DOHH2 (cell line): ENCODE measurements at regions not wholly inside any gene's neighbourhood (a gene's known extent, or its start where the extent isn't known, plus 50 kb on each side); places are given as distances from the start of the nearest gene placed in this dataset.

Experiments used
- H3F3A ChIP-seq: fragments of 200-600 bp; sonication (generic), shearing (Covaris generic); 2 replicates; pipeline ENCODE4 v1.6.0; 2016; ENCODE audit warnings: antibody characterized with exemption, mild to moderate bottlenecking; ENCODE audit not compliant: control insufficient read depth, insufficient read depth
- H3K27ac ChIP-seq: fragments of 200-600 bp; sonication (generic); 2 replicates; pipeline ENCODE4 v1.5.1; 2014; ENCODE audit warnings: low read depth, mild to moderate bottlenecking, low read length, moderate library complexity
- H3K27me3 ChIP-seq: fragments of 200-600 bp; sonication (generic); 2 replicates; pipeline ENCODE4 v1.6.1; 2014; ENCODE audit warnings: mild to moderate bottlenecking, low read length, mixed read lengths; ENCODE audit not compliant: control insufficient read depth
- H3K36me3 ChIP-seq: fragments of 200-600 bp; sonication (generic); 2 replicates; pipeline ENCODE4 v1.6.1; 2014; ENCODE audit warnings: mild to moderate bottlenecking, low read length, moderate library complexity, mixed read lengths; ENCODE audit not compliant: control insufficient read depth
- H3K4me1 ChIP-seq: fragments of 200-600 bp; sonication (generic); 2 replicates; pipeline ENCODE4 v1.6.1; 2014; ENCODE audit warnings: mild to moderate bottlenecking, low read length, mixed read lengths; ENCODE audit not compliant: control insufficient read depth
- H3K4me2 ChIP-seq: fragments of 200-600 bp; sonication (generic); 2 replicates; pipeline ENCODE4 v1.6.0; 2014; ENCODE audit warnings: mild to moderate bottlenecking, low read length, moderate library complexity
- H3K4me3 ChIP-seq: fragments of 200-600 bp; sonication (generic); 2 replicates; pipeline ENCODE4 v1.5.1; 2014; ENCODE audit warnings: mild to moderate bottlenecking, low read length, mixed read lengths
- H3K79me2 ChIP-seq: fragments of 200-600 bp; sonication (generic); 2 replicates; pipeline ENCODE4 v1.6.1; 2014; ENCODE audit warnings: mild to moderate bottlenecking, low read length, mixed read lengths; ENCODE audit not compliant: control insufficient read depth
- H3K9me2 ChIP-seq: fragments of 200-600 bp; sonication (generic); replicated peaks from 2 replicates; pipeline ENCODE4 v1.6.1; 2014; ENCODE audit warnings: mild to moderate bottlenecking, low read length, mixed read lengths; ENCODE audit not compliant: control insufficient read depth
- H3K9me3 ChIP-seq: fragments of 200-600 bp; sonication (generic); 2 replicates; pipeline ENCODE4 v1.6.1; 2014; ENCODE audit warnings: antibody characterized with exemption, low read length, mixed read lengths; ENCODE audit not compliant: control insufficient read depth, insufficient read depth
- H4K20me1 ChIP-seq: fragments of 200-600 bp; sonication (generic); 2 replicates; pipeline ENCODE4 v1.6.0; 2014; ENCODE audit warnings: low read depth, mild to moderate bottlenecking, antibody characterized with exemption, low read length, moderate library complexity; ENCODE audit not compliant: control insufficient read depth, insufficient read depth
- EZH2phosphoT487 ChIP-seq: fragments of 200-600 bp; sonication (generic); IDR thresholded peaks from 2 replicates; pipeline ENCODE4 v1.6.1; 2017; ENCODE audit warnings: borderline replicate concordance, mild to moderate bottlenecking, antibody characterized with exemption, low read length, moderate library complexity, mixed read lengths
- TF ChIP-seq, protein P1 (sequence below): fragments of 200-600 bp; sonication (generic); IDR thresholded peaks from one replicate; pipeline ENCODE4 v1.5.1; 2014; ENCODE audit warnings: antibody characterized with exemption, mild to moderate bottlenecking, low read depth, low read length; ENCODE audit not compliant: poor library complexity, severe bottlenecking

- H3K9me3 ChIP-seq, result no peaks in the 10 kb centered on the region
- no peaks in the 10 kb centered on the region for H3K36me3 ChIP-seq
- H4K20me1 ChIP-seq, result no peaks in the 10 kb centered on the region
- no peak overlapping the region for H3K27ac ChIP-seq
- H3F3A ChIP-seq, result no peaks in the 10 kb centered on the region
- no peaks in the 10 kb centered on the region for H3K9me2 ChIP-seq
- no peaks in the 10 kb centered on the region for H3K4me1 ChIP-seq
- H3K79me2 ChIP-seq, result no peaks in the 10 kb centered on the region
- no peaks in the 10 kb centered on the region for H3K27me3 ChIP-seq
- no peak overlapping the region for H3K4me2 ChIP-seq
- H3K4me3 ChIP-seq, result no peak overlapping the region
- TF ChIP-seq, protein P1, sequence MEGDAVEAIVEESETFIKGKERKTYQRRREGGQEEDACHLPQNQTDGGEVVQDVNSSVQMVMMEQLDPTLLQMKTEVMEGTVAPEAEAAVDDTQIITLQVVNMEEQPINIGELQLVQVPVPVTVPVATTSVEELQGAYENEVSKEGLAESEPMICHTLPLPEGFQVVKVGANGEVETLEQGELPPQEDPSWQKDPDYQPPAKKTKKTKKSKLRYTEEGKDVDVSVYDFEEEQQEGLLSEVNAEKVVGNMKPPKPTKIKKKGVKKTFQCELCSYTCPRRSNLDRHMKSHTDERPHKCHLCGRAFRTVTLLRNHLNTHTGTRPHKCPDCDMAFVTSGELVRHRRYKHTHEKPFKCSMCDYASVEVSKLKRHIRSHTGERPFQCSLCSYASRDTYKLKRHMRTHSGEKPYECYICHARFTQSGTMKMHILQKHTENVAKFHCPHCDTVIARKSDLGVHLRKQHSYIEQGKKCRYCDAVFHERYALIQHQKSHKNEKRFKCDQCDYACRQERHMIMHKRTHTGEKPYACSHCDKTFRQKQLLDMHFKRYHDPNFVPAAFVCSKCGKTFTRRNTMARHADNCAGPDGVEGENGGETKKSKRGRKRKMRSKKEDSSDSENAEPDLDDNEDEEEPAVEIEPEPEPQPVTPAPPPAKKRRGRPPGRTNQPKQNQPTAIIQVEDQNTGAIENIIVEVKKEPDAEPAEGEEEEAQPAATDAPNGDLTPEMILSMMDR, result no peak
- TF ChIP-seq EZH2phosphoT487, result no peak
Measured at GRCh38 chr5:159553792-159554191, 223.5 kb upstream of the IL12B start.

GRCh38 chr5:159555084-159555483, 224.8 kb upstream of the IL12B start:
- Histone ChIP-seq H3K27ac (no peak overlapping the region), H3K9me2 (no peaks in the 10 kb centered on the region)
- TF ChIP-seq, protein P1, result no peak
- TF ChIP-seq EZH2phosphoT487, result no peak

DNA sequence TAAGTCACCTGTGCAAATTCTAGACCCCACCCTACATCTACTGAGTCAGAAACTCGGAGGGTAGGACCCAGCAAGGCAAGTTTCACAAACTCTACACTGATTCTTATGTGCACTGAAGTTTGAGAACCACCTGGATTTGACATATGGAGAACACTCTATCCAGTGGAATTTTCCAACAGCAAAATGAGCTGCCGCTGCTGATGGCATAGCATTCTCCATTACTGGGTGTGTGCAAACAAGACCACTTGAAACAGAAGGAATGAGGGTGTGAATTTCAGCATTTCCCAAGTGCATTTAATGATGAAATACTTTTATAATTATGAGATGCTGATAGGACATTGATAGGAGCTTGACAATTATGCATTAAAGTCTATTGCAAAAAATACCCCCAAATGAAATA, 229.1 kb upstream of the IL12B start:
- H3K9me2 ChIP-seq, result no peaks in the 10 kb centered on the region
- no peak for TF ChIP-seq EZH2phosphoT487
- TF ChIP-seq, protein P1, result no peak

More at GRCh38 chr5:159555084-159555483, 224.8 kb upstream of the IL12B start:
- H3K27me3 ChIP-seq, result 0 out of 2 replicates have a peak, but pooled peaks cover 1% of the 10 kb centered on the region
- no peaks in the 10 kb centered on the region for H3K9me3 ChIP-seq
- H3K79me2 ChIP-seq, result no peaks in the 10 kb centered on the region
- no peaks in the 10 kb centered on the region for H3K4me1 ChIP-seq
- no peaks in the 10 kb centered on the region for H3K36me3 ChIP-seq
- no peaks in the 10 kb centered on the region for H4K20me1 ChIP-seq
- H3F3A ChIP-seq, result no peaks in the 10 kb centered on the region
- no peak overlapping the region for H3K4me2 ChIP-seq
- H3K4me3 ChIP-seq, result no peak overlapping the region

More for the DNA sequence above, 229.1 kb upstream of the IL12B start:
- Histone ChIP-seq H3K27me3 (peaks cover 12% of the 10 kb centered on the region; the same call in 1 of the 2 replicates), H3K36me3 (no peaks in the 10 kb centered on the region), H3K4me2 (no peak overlapping the region), H3F3A (no peaks in the 10 kb centered on the region), H3K9me3 (no peaks in the 10 kb centered on the region), H4K20me1 (no peaks in the 10 kb centered on the region), H3K4me3 (no peak overlapping the region), H3K4me1 (no peaks in the 10 kb centered on the region), H3K27ac (no peak overlapping the region), H3K79me2 (no peaks in the 10 kb centered on the region)
